ENCODE measurements at regions not wholly inside any gene's neighbourhood (a gene's known extent, or its start where the extent isn't known, plus 50 kb on each side); places are given as distances from the start of the nearest gene placed in this dataset.
A peak's percentile ranks its signal among the peaks of the same experiment; 100 is the strongest.

DNA sequence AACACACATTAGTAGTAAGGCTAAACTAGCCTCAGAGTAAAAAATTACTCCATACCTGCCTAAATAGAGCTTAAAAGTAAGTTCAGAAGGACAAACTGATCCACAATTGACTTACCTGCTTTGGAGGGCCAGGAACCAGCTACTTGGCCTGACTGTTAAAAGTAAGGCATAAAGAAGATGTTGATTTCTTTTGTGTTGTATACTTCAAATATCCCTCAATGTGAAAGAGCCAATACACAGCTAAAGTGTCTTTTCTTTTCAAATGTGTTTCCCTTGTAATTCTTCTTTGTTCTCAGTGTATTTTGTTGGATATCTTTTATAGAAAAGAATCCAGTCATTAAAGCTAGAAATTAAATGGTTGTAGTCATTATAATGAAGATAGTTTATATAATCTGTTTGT lies 171.1 kb downstream of the TANC2 start:
- H3K4me1 ChIP-seq (ENCODE audit: insufficient read depth): peaks cover 30% of the 10 kb centered on the region
- no peaks in the 10 kb centered on the region for H3K36me3 Mint-ChIP-seq (ENCODE audit: low read depth)
- no peaks in the 10 kb centered on the region for H3K79me2 ChIP-seq (replicated peaks; ENCODE audit: insufficient read depth)
- H3K27ac ChIP-seq (ENCODE audit: low read depth): no peak overlapping the region
- ATAC-seq (peak; percentile 54), DNase-seq (ENCODE audit: low spot score) (peak; percentile 20)
- no peaks in the 10 kb centered on the region for H3F3A ChIP-seq (replicated peaks; ENCODE audit: low read depth)
- no peaks in the 10 kb centered on the region for H3K9me3 Mint-ChIP-seq
- no peaks in the 10 kb centered on the region for H4K20me1 ChIP-seq (replicated peaks; ENCODE audit: insufficient read depth)
- H2AFZ ChIP-seq: no peak overlapping the region
- H3K36me3 ChIP-seq (ENCODE audit: insufficient read depth): no peaks in the 10 kb centered on the region
- no peak overlapping the region for H3K4me3 ChIP-seq
- TF ChIP-seq, protein P1, sequence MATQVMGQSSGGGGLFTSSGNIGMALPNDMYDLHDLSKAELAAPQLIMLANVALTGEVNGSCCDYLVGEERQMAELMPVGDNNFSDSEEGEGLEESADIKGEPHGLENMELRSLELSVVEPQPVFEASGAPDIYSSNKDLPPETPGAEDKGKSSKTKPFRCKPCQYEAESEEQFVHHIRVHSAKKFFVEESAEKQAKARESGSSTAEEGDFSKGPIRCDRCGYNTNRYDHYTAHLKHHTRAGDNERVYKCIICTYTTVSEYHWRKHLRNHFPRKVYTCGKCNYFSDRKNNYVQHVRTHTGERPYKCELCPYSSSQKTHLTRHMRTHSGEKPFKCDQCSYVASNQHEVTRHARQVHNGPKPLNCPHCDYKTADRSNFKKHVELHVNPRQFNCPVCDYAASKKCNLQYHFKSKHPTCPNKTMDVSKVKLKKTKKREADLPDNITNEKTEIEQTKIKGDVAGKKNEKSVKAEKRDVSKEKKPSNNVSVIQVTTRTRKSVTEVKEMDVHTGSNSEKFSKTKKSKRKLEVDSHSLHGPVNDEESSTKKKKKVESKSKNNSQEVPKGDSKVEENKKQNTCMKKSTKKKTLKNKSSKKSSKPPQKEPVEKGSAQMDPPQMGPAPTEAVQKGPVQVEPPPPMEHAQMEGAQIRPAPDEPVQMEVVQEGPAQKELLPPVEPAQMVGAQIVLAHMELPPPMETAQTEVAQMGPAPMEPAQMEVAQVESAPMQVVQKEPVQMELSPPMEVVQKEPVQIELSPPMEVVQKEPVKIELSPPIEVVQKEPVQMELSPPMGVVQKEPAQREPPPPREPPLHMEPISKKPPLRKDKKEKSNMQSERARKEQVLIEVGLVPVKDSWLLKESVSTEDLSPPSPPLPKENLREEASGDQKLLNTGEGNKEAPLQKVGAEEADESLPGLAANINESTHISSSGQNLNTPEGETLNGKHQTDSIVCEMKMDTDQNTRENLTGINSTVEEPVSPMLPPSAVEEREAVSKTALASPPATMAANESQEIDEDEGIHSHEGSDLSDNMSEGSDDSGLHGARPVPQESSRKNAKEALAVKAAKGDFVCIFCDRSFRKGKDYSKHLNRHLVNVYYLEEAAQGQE (IDR thresholded peaks at IDR 0.05; ENCODE audit: unreplicated experiment): no peak
- TF ChIP-seq CREB1 (CRISPR knock-in tag; IDR thresholded peaks at IDR 0.05; ENCODE audit: low read depth): no peak
- no peak for TF ChIP-seq ZNF462 (CRISPR knock-in tag; IDR thresholded peaks at IDR 0.05)
- no peak for TF ChIP-seq EZH2phosphoT487 (IDR thresholded peaks at IDR 0.05; ENCODE audit: unreplicated experiment)
- no peak for TF ChIP-seq NANOG (IDR thresholded peaks at IDR 0.05; ENCODE audit: borderline replicate concordance)
- no peak for TF ChIP-seq JUNB (IDR thresholded peaks at IDR 0.05; ENCODE audit: unreplicated experiment)
- no peak for TF ChIP-seq ZNF331 (CRISPR knock-in tag; IDR thresholded peaks at IDR 0.05; ENCODE audit: low read depth)
- TF ChIP-seq, protein P2, sequence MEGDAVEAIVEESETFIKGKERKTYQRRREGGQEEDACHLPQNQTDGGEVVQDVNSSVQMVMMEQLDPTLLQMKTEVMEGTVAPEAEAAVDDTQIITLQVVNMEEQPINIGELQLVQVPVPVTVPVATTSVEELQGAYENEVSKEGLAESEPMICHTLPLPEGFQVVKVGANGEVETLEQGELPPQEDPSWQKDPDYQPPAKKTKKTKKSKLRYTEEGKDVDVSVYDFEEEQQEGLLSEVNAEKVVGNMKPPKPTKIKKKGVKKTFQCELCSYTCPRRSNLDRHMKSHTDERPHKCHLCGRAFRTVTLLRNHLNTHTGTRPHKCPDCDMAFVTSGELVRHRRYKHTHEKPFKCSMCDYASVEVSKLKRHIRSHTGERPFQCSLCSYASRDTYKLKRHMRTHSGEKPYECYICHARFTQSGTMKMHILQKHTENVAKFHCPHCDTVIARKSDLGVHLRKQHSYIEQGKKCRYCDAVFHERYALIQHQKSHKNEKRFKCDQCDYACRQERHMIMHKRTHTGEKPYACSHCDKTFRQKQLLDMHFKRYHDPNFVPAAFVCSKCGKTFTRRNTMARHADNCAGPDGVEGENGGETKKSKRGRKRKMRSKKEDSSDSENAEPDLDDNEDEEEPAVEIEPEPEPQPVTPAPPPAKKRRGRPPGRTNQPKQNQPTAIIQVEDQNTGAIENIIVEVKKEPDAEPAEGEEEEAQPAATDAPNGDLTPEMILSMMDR (conservative IDR thresholded peaks at IDR 0.05; ENCODE audit: low read depth in 2 of 2): no peak
- no peak for TF ChIP-seq STAT1 (IDR thresholded peaks at IDR 0.05; ENCODE audit: unreplicated experiment)
- TF ChIP-seq ZNF114 (CRISPR knock-in tag; IDR thresholded peaks at IDR 0.05): no peak
- TF ChIP-seq, protein P3, sequence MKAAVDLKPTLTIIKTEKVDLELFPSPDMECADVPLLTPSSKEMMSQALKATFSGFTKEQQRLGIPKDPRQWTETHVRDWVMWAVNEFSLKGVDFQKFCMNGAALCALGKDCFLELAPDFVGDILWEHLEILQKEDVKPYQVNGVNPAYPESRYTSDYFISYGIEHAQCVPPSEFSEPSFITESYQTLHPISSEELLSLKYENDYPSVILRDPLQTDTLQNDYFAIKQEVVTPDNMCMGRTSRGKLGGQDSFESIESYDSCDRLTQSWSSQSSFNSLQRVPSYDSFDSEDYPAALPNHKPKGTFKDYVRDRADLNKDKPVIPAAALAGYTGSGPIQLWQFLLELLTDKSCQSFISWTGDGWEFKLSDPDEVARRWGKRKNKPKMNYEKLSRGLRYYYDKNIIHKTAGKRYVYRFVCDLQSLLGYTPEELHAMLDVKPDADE (IDR thresholded peaks at IDR 0.05): no peak
- TF ChIP-seq EZH2 (IDR thresholded peaks at IDR 0.05; ENCODE audit: low read depth, unreplicated experiment): no peak
- TF ChIP-seq POLR2AphosphoS5 (IDR thresholded peaks at IDR 0.05; ENCODE audit: low read depth): no peak
- peaks cover 25% of the 10 kb centered on the region for H3K4me1 Mint-ChIP-seq
- no peaks in the 10 kb centered on the region for H3K27me3 Mint-ChIP-seq (ENCODE audit: insufficient read depth, low read depth, poor library complexity)
- no peak overlapping the region for H3K27ac Mint-ChIP-seq
- H3K4me2 ChIP-seq: peak overlapping the region; percentile 18
- H3K9me2 ChIP-seq (ENCODE audit: insufficient read depth): no peaks in the 10 kb centered on the region
- H3K4me3 Mint-ChIP-seq: no peak overlapping the region
- no peaks in the 10 kb centered on the region for H3K27me3 ChIP-seq (ENCODE audit: insufficient read depth)
